Uterus (tissue), 2 donors: ENCODE measurements at regions not wholly inside any gene's neighbourhood (a gene's known extent, or its start where the extent isn't known, plus 50 kb on each side); places are given as distances from the start of the nearest gene placed in this dataset.

Experiments
- POLR2A ChIP-seq, 2 donors: fragments of 450-650 bp; IDR thresholded peaks; one replicate each; pipeline ENCODE4 v1.6.1; 2016; ENCODE audit warnings: antibody characterized with exemption in 2 of 2, mild to moderate bottlenecking in 1 of 2, moderate library complexity in 1 of 2
- TF ChIP-seq, protein P1 (sequence below), 4 experiments: fragments of 200-600 bp in 2 of 4; fragments of 450-650 bp in 2 of 4; sonication (generic) in 2 of 4; IDR thresholded peaks; one replicate each; pipeline ENCODE4 v1.5.1; 2016 to 2019; ENCODE audit warnings: antibody characterized with exemption in 4 of 4, mild to moderate bottlenecking in 2 of 4, moderate library complexity in 1 of 4

DNA sequence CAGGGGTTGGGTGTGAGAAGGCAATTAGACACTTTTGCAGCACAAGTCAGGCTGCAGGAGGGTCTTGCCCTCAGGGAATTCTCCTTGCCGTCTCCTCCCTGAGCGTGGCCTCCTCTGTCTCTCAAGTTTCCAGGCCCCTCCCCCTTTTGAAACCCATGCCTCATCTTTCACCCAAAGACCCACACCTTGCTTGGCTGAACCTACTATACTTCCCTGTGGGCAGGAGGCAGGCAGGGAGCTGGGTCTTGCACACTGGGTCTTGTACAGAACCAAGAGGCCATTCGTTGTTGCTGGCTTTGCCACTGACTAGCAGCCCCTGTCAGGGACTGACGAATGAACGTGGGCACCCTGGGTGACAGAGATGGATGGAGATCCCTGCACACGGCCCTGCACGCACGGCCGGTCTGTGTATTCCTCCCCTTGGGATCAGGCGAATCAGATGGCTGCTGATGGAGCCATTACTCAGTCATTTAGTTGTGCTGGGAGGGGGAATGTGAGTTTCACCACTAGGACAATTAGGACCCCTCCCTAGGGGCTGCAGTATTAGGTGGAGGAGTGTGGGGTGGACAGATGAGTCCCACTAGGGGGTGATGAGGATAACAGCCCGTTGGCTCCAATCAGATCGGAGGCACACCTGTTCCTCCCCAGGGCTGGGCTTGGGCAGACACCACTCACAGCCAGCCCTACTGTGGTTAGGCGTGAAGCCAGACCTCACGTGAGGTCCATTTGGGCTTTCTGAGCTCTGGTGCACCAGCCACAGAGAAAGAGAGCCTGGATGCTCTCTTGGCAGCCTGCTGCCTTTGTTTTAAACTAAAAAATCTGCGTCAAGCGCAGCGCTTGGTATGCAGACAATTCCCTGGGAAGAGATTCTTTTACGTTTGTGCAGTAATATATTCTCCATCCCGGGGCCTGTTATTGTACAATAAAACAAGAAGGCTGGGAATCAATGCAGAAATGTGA lies 167.7 kb upstream of the WSCD1 start:
- TF ChIP-seq POLR2A (IDR thresholded peaks at IDR 0.05) = no peak
- TF ChIP-seq, protein P1, sequence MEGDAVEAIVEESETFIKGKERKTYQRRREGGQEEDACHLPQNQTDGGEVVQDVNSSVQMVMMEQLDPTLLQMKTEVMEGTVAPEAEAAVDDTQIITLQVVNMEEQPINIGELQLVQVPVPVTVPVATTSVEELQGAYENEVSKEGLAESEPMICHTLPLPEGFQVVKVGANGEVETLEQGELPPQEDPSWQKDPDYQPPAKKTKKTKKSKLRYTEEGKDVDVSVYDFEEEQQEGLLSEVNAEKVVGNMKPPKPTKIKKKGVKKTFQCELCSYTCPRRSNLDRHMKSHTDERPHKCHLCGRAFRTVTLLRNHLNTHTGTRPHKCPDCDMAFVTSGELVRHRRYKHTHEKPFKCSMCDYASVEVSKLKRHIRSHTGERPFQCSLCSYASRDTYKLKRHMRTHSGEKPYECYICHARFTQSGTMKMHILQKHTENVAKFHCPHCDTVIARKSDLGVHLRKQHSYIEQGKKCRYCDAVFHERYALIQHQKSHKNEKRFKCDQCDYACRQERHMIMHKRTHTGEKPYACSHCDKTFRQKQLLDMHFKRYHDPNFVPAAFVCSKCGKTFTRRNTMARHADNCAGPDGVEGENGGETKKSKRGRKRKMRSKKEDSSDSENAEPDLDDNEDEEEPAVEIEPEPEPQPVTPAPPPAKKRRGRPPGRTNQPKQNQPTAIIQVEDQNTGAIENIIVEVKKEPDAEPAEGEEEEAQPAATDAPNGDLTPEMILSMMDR (IDR thresholded peaks at IDR 0.05) = no peak
